AG09309 (cell line): ENCODE measurements at regions not wholly inside any gene's neighbourhood (a gene's known extent, or its start where the extent isn't known, plus 50 kb on each side); places are given as distances from the start of the nearest gene placed in this dataset.
"Not testable (repeated sequence)": the region's sequence is repeated elsewhere in the genome, so short reads cannot be mapped to it uniquely, and the experiment has no call there.

ENCODE experiments used
- DNase-seq: peaks from one replicate; pipeline ENCODE4 v3.0.0-alpha.2; 2010; ENCODE audit warnings: low read depth
- H3K4me3 ChIP-seq: 2 replicates; pipeline ENCODE4 v1.5.1; 2011; ENCODE audit warnings: mild to moderate bottlenecking, low read depth, low read length, moderate library complexity; ENCODE audit not compliant: control insufficient read depth
- CTCF ChIP-seq: IDR thresholded peaks from 2 replicates; pipeline ENCODE4 v1.5.1; 2011; ENCODE audit warnings: mild to moderate bottlenecking, low read depth, low read length, inconsistent platforms; ENCODE audit not compliant: insufficient read depth, control insufficient read depth; ENCODE audit errors: missing control alignments

- TF ChIP-seq CTCF, result no peak
- no peak overlapping the region for H3K4me3 ChIP-seq
- no peak for DNase-seq
Observed at GRCh38 chrX:853304-853703, 222.7 kb downstream of the SHOX start.

DNA sequence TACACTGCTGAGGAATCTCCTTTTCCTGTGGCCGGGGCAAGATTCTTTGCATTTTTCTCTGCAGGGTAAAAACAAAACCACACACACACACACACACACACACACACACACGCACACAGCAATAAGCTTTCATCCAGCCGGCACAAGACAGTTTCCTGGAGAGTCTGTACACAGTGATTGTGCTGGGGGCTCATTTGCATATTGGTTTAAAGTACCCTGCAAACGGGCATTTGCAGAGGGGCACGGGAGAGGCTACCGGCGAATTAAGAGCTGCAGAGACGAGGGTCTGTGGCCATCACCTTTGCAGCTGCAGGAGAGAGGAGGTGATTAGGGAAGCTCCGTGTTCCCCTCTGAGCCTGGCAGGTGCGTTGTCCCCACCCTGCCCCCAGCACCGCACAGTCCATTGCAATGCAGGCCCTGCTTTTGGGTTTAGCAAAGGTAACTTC lies 219.9 kb downstream of the SHOX start:
- H3K4me3 ChIP-seq, result no peak overlapping the region
- TF ChIP-seq CTCF, result no peak
- no peak for DNase-seq

GRCh38 chrX:848386-848785 lies 217.8 kb downstream of the SHOX start:
- H3K4me3 ChIP-seq, result no peak overlapping the region
- no peak for DNase-seq
- no peak for TF ChIP-seq CTCF

- no peak for TF ChIP-seq CTCF
- no peak for DNase-seq
- no peak overlapping the region for H3K4me3 ChIP-seq
Observed at GRCh38 chrX:843306-843705, 212.7 kb downstream of the SHOX start.

- H3K4me3 ChIP-seq, result no peak overlapping the region
- no peak for DNase-seq
- no peak for TF ChIP-seq CTCF
Observed at GRCh38 chrX:840556-840955, 210.0 kb downstream of the SHOX start.

- H3K4me3 ChIP-seq, DNase-seq: not testable (repeated sequence)
Observed at GRCh38 chrX:838666-839065, 208.1 kb downstream of the SHOX start.

DNA sequence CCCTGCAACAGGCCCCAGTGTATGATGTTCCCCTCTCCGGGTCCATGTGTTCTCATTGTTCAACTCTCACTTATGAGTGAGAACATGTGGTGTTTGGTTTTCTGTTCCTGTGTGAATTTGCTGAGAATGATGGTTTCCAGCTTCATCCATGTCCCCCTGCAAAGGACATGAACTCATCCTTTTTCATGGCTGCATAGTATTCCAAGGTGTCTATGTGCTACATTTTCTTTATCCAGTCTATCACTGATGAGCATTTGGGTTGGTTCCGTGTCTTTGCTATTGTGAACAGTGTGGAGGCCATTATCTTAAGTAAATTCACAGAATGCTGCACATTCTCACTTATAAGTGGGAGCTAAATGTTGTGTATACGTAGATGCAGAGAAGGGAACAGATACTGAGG lies 205.3 kb downstream of the SHOX start:
- not testable (repeated sequence) for H3K4me3 ChIP-seq, DNase-seq

- no peak for TF ChIP-seq CTCF
- no peak overlapping the region for H3K4me3 ChIP-seq
- DNase-seq, result no peak
Observed at GRCh38 chrX:830532-830931, 199.9 kb downstream of the SHOX start.
